IMR-90 (cell line): ENCODE measurements at regions not wholly inside any gene's neighbourhood (a gene's known extent, or its start where the extent isn't known, plus 50 kb on each side); places are given as distances from the start of the nearest gene placed in this dataset.

Source experiments
- ATAC-seq: fragments of 200-7000 bp; cut with Tn5 transposase; 2 replicates; pipeline ENCODE4 v1.9.1; 2020; ENCODE audit warnings: low read depth, mild to moderate bottlenecking, moderate library complexity
- BruUV-seq: library from RNA; stranded (reverse); fragments of 400-500 nt; replicated peaks from 2 replicates; lab custom pipeline; 2021; lab: Mats Ljungman, UMichigan
- CTCF ChIA-PET: fragments of 300-600 bp; formaldehyde crosslinking; extraction: SDS; loops from one replicate; lab custom pipeline; 2021; ENCODE audit warnings: antibody characterized with exemption; lab: Yijun Ruan, JAX
- POLR2A ChIA-PET: fragments of 300-600 bp; sonication (Branson Sonifier 250); formaldehyde crosslinking; loops from one replicate; lab custom pipeline; 2022; ENCODE audit warnings: antibody characterized with exemption; ENCODE audit not compliant: unreplicated experiment; lab: Charles Lee
- DNase-seq: peaks from one replicate; pipeline ENCODE4 v3.0.0; 2013
- H2AFZ ChIP-seq: replicated peaks from 2 replicates; pipeline ENCODE3; 2013; ENCODE audit warnings: low read length, mild to moderate bottlenecking; ENCODE audit not compliant: poor library complexity
- H2AK5ac ChIP-seq: 2 replicates; pipeline ENCODE4 v1.6.1; 2013; ENCODE audit warnings: low read depth, low read length, inconsistent platforms
- H2AK9ac ChIP-seq: replicated peaks from 2 replicates; pipeline ENCODE3; 2013; ENCODE audit warnings: mild to moderate bottlenecking, low read depth, low read length, moderate library complexity; ENCODE audit not compliant: poor library complexity
- H2BK120ac ChIP-seq: 2 replicates; pipeline ENCODE4 v1.6.1; 2013; ENCODE audit warnings: low read depth, low read length, inconsistent platforms
- H2BK15ac ChIP-seq: 3 replicates; pipeline ENCODE4 v1.6.1; 2013; ENCODE audit warnings: low read depth, low read length, inconsistent platforms
- H2BK20ac ChIP-seq: 2 replicates; pipeline ENCODE4 v1.6.1; 2013; ENCODE audit warnings: low read depth, mild to moderate bottlenecking, inconsistent platforms, low read length, moderate library complexity
- H2BK5ac ChIP-seq: 2 replicates; pipeline ENCODE4 v1.6.1; 2013; ENCODE audit warnings: mild to moderate bottlenecking, low read depth, low read length, inconsistent platforms; ENCODE audit not compliant: poor library complexity, severe bottlenecking
- H3K14ac ChIP-seq: replicated peaks from 2 replicates; pipeline ENCODE4 v1.6.1; 2013; ENCODE audit warnings: low read depth, low read length, inconsistent platforms
- H3K18ac ChIP-seq: 2 replicates; pipeline ENCODE4 v1.6.1; 2013; ENCODE audit warnings: low read depth, low read length, control low read depth
- H3K23ac ChIP-seq: 2 replicates; pipeline ENCODE4 v1.6.1; 2013; ENCODE audit warnings: low read depth, low read length, inconsistent platforms
- H3K27ac ChIP-seq: 2 replicates; pipeline ENCODE4 v1.5.1; 2013; ENCODE audit warnings: mild to moderate bottlenecking, control low read depth, low read length; ENCODE audit not compliant: insufficient read depth
- H3K27me3 ChIP-seq: 2 replicates; pipeline ENCODE4 v1.6.1; 2013; ENCODE audit warnings: low read length; ENCODE audit not compliant: control insufficient read depth, insufficient read depth
- H3K36me3 ChIP-seq: 2 replicates; pipeline ENCODE4 v1.6.1; 2013; ENCODE audit warnings: low read length, mixed read lengths; ENCODE audit not compliant: control insufficient read depth, insufficient read depth
- H3K4ac ChIP-seq: 2 replicates; pipeline ENCODE4 v1.6.1; 2013; ENCODE audit warnings: low read depth, low read length, inconsistent platforms
- H3K4me1 ChIP-seq: 2 replicates; pipeline ENCODE4 v1.6.1; 2013; ENCODE audit warnings: low read length, mixed read lengths; ENCODE audit not compliant: control insufficient read depth, insufficient read depth
- H3K4me2 ChIP-seq: 2 replicates; pipeline ENCODE4 v1.6.1; 2013; ENCODE audit warnings: low read depth, mild to moderate bottlenecking, control low read depth, low read length, moderate library complexity
- H3K4me3 ChIP-seq: 2 replicates; pipeline ENCODE4 v1.5.1; 2013; ENCODE audit warnings: low read depth, mild to moderate bottlenecking, control low read depth, low read length, moderate library complexity; ENCODE audit not compliant: insufficient read depth
- H3K56ac ChIP-seq: 2 replicates; pipeline ENCODE4 v1.6.1; 2013; ENCODE audit warnings: low read length, inconsistent platforms; ENCODE audit not compliant: insufficient read depth; ENCODE audit errors: extremely low read depth
- H3K79me1 ChIP-seq, 2 experiments: 2 replicates each; pipeline ENCODE4 v1.6.1; 2013; ENCODE audit warnings: low read length in 2 of 2, inconsistent platforms in 1 of 2, low read depth in 1 of 2
- H3K9ac ChIP-seq: 2 replicates; pipeline ENCODE4 v1.6.1; 2013; ENCODE audit warnings: low read depth, low read length, control low read depth
- H3K9me1 ChIP-seq: 2 replicates; pipeline ENCODE4 v1.6.1; 2013; ENCODE audit warnings: low read length, inconsistent platforms; ENCODE audit not compliant: insufficient read depth
- H3K9me3 ChIP-seq: 2 replicates; pipeline ENCODE4 v1.6.1; 2013; ENCODE audit warnings: low read length; ENCODE audit not compliant: control insufficient read depth, insufficient read depth
- H4K20me1 ChIP-seq: 2 replicates; pipeline ENCODE4 v1.6.1; 2013; ENCODE audit warnings: low read length, inconsistent platforms; ENCODE audit not compliant: insufficient read depth
- H4K5ac ChIP-seq: 2 replicates; pipeline ENCODE4 v1.6.1; 2013; ENCODE audit warnings: mild to moderate bottlenecking, low read depth, low read length, control low read depth
- H4K8ac ChIP-seq, 2 experiments: 2 replicates each; pipeline ENCODE4 v1.6.1; 2013; ENCODE audit warnings: low read depth in 2 of 2, low read length in 2 of 2, control low read depth in 1 of 2, inconsistent platforms in 1 of 2
- H4K91ac ChIP-seq: 2 replicates; pipeline ENCODE4 v1.6.1; 2013; ENCODE audit warnings: low read depth, low read length, inconsistent platforms; ENCODE audit not compliant: insufficient read depth
- BHLHE40 ChIP-seq: fragments of 150-350 bp; IDR thresholded peaks from 2 replicates; pipeline ENCODE4 v1.6.1; 2016; ENCODE audit warnings: mild to moderate bottlenecking, low read depth, low read length
- CEBPB ChIP-seq: IDR thresholded peaks from 2 replicates; pipeline ENCODE4 v1.6.1; 2012; ENCODE audit warnings: low read depth, low read length, improper control_type of control experiment
- CHD1 ChIP-seq: IDR thresholded peaks from 2 replicates; pipeline ENCODE4 v1.6.1; 2012; ENCODE audit warnings: low read depth, low read length, improper control_type of control experiment
- MAFK ChIP-seq: IDR thresholded peaks from 2 replicates; pipeline ENCODE4 v1.6.1; 2012; ENCODE audit warnings: low read depth, low read length, improper control_type of control experiment
- MAZ ChIP-seq: IDR thresholded peaks from 2 replicates; pipeline ENCODE4 v1.6.1; 2012; ENCODE audit warnings: low read depth, mild to moderate bottlenecking, low read length, improper control_type of control experiment, moderate library complexity, borderline replicate concordance
- NFE2L2 ChIP-seq: fragments of 150-350 bp; IDR thresholded peaks from 2 replicates; pipeline ENCODE4 v1.6.1; 2016; ENCODE audit warnings: low read depth, mild to moderate bottlenecking, low read length
- POLR2A ChIP-seq: IDR thresholded peaks from 2 replicates; pipeline ENCODE4 v1.6.1; 2012; ENCODE audit warnings: mild to moderate bottlenecking, low read depth, low read length
- RAD21 ChIP-seq: IDR thresholded peaks from 2 replicates; pipeline ENCODE4 v1.6.1; 2012; ENCODE audit warnings: low read length, improper control_type of control experiment
- RCOR1 ChIP-seq: IDR thresholded peaks from 2 replicates; pipeline ENCODE4 v1.6.1; 2012; ENCODE audit warnings: mild to moderate bottlenecking, low read length, improper control_type of control experiment; ENCODE audit not compliant: insufficient replicate concordance
- SMC3 ChIP-seq: fragments of 150-350 bp; IDR thresholded peaks from 2 replicates; pipeline ENCODE4 v1.6.1; 2016; ENCODE audit warnings: low read depth, mild to moderate bottlenecking, antibody characterized with exemption, low read length, moderate library complexity
- WGBS, 2 experiments: methylation state at CpG; one replicate each; pipeline versions ENCODE4 v1.1.5 to v1.1.7; 2013; ENCODE audit warnings: missing lambda C conversion rate in 2 of 2; ENCODE audit not compliant: insufficient read length in 1 of 2; ENCODE audit errors: extremely low coverage in 2 of 2; 5-methylcytosine and 5-hydroxymethylcytosine counted together
- dilution Hi-C: fragments of 300-500 bp; cut with HindIII; formaldehyde crosslinking; loops from one replicate; pipeline ENCODE4 v1.14.3; 2018; ENCODE audit warnings: low sequenced_read_pairs; ENCODE audit not compliant: unreplicated experiment
- in situ Hi-C: fragments of 300-500 bp; cut with MboI; formaldehyde crosslinking; loops from 3 replicates; pipeline ENCODE4 v1.14.3; 2019; ENCODE audit warnings: low sequenced_read_pairs, inconsistent platforms, mixed read lengths
- intact Hi-C: fragments of 100-400 bp; cut with micrococcal nuclease; formaldehyde crosslinking; loops from 2 replicates; pipeline ENCODE4 v1.10.0; 2022
- TF ChIP-seq, protein P1 (sequence below): conservative IDR thresholded peaks from 2 replicates; pipeline ENCODE4 v1.5.1; 2012; ENCODE audit warnings: mild to moderate bottlenecking, low read depth, low read length, improper control_type of control experiment
- TF ChIP-seq, protein P2 (sequence below): fragments of 150-350 bp; IDR thresholded peaks from 2 replicates; pipeline ENCODE4 v1.6.1; 2016; ENCODE audit warnings: low read depth, mild to moderate bottlenecking, low read length, moderate library complexity, borderline replicate concordance

DNA sequence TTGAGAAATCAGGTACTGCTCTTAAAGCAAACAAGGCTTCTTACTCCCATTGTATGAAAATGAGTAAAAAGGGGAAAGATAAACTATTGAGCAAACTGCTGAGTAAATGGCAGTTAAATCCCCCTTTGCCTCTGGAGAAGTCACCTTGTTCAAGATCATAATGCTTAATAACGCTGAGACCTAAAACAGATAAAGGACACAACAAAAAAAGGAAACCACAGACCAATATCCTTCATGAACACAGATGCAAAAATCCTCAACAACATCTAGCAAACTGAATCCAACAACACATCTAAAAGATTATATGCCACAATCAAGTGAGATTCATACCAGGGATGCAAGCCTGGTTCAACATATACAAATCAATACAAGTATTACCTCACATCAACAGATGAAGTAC, 109.0 kb upstream of the MDM1 start:
- Histone ChIP-seq H3K36me3 (no peaks in the 10 kb centered on the region), H3K9me1 (peaks cover 6% of the 10 kb centered on the region), H3K9ac (no peak overlapping the region), H2AK9ac (no peak overlapping the region), H2AK5ac (no peak overlapping the region), H3K9me3 (no peaks in the 10 kb centered on the region), H3K27ac (no peak overlapping the region), H3K14ac (no peak overlapping the region), H3K79me1 (no peaks in the 10 kb centered on the region), H4K91ac (no peak overlapping the region), H2BK120ac (no peak overlapping the region), H3K23ac (no peak overlapping the region), H3K56ac (no peak overlapping the region), H2BK20ac (no peak overlapping the region), H2BK15ac (no peak overlapping the region), H3K27me3 (no peaks in the 10 kb centered on the region), H3K4me3 (no peak overlapping the region), H4K20me1 (no peaks in the 10 kb centered on the region), H3K18ac (no peak overlapping the region), H3K4me1 (peaks cover 4% of the 10 kb centered on the region), H2BK5ac (no peak overlapping the region), H4K5ac (no peak overlapping the region), H3K4me2 (no peak overlapping the region), H4K8ac (no peak overlapping the region), H3K4ac (no peak overlapping the region), H2AFZ (no peak overlapping the region)
- ChIA-PET CTCF (interaction anchor here (0.9 kb wide), 1 partner anchor 20 kb away, joined by 3 read pairs; no protein-coding TSS in a partner anchor), POLR2A (no interaction called here)
- intact Hi-C loops = no loop called here
- ATAC-seq (no peak), DNase-seq (no peak)
- BruUV-seq = no TSS peak
- TF ChIP-seq BHLHE40 = no peak
- TF ChIP-seq, protein P1, sequence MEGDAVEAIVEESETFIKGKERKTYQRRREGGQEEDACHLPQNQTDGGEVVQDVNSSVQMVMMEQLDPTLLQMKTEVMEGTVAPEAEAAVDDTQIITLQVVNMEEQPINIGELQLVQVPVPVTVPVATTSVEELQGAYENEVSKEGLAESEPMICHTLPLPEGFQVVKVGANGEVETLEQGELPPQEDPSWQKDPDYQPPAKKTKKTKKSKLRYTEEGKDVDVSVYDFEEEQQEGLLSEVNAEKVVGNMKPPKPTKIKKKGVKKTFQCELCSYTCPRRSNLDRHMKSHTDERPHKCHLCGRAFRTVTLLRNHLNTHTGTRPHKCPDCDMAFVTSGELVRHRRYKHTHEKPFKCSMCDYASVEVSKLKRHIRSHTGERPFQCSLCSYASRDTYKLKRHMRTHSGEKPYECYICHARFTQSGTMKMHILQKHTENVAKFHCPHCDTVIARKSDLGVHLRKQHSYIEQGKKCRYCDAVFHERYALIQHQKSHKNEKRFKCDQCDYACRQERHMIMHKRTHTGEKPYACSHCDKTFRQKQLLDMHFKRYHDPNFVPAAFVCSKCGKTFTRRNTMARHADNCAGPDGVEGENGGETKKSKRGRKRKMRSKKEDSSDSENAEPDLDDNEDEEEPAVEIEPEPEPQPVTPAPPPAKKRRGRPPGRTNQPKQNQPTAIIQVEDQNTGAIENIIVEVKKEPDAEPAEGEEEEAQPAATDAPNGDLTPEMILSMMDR = no peak
- no peak for TF ChIP-seq CEBPB
- no peak for TF ChIP-seq POLR2A
- TF ChIP-seq RCOR1 = no peak
- TF ChIP-seq, protein P2, sequence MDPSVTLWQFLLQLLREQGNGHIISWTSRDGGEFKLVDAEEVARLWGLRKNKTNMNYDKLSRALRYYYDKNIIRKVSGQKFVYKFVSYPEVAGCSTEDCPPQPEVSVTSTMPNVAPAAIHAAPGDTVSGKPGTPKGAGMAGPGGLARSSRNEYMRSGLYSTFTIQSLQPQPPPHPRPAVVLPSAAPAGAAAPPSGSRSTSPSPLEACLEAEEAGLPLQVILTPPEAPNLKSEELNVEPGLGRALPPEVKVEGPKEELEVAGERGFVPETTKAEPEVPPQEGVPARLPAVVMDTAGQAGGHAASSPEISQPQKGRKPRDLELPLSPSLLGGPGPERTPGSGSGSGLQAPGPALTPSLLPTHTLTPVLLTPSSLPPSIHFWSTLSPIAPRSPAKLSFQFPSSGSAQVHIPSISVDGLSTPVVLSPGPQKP = no peak
- no peak for TF ChIP-seq MAFK
- TF ChIP-seq RAD21 = no peak
- no peak for TF ChIP-seq CHD1
- no peak for TF ChIP-seq MAZ
- no peak for TF ChIP-seq NFE2L2
- no peak for TF ChIP-seq SMC3
- dilution Hi-C loops = no loop called here
- WGBS, 2 experiments = no CpG with 5 or more reads among the region's 1 CpG
- in situ Hi-C loops = no loop called here
